ENCODE measurements at regions not wholly inside any gene's neighbourhood (a gene's known extent, or its start where the extent isn't known, plus 50 kb on each side); places are given as distances from the start of the nearest gene placed in this dataset.

DNA sequence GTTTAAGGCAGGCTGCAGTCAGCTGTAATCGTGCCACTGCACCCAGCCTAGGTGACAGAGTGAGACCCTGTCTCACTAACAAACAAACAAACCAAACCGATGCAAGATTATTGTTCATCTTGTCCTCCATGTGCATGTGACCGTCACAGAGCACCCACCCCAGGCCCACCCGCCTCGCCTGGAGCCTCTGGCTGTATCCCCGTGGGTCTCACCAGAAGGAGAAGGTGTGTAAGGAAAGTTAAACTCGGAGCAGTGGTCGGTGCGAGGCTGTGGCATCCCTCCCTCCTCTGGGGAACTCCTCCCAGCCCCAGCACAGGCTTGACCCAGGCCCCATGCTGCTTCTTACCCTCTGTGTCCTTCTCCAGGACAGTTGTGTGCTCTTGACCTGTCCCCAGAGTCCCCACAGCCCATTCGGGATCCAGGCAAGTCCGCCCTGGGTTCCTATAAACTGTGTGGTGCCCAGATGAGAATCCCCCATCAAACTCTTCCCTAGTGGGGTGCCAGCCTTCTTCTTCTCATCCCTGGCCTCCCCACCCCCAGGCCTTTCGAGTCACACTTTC is 318.4 kb downstream of the AJAP1 start:
- H3K27ac ChIP-seq (ENCODE audit: low read length), result no peak overlapping the region
- no peak overlapping the region for H2AFZ ChIP-seq (ENCODE audit: low read depth, low read length)
- H3K9me3 ChIP-seq (ENCODE audit: insufficient read depth, low read length, severe bottlenecking), result no peaks in the 10 kb centered on the region
- H3K79me2 ChIP-seq (ENCODE audit: insufficient read depth, low read length), result no peaks in the 10 kb centered on the region
- H3K9ac ChIP-seq (ENCODE audit: low read depth, low read length), result no peak overlapping the region
- no peaks in the 10 kb centered on the region for H3K36me3 ChIP-seq (ENCODE audit: insufficient read depth, low read length)
- DNase-seq (no peak), ATAC-seq (ENCODE audit: insufficient read depth, low read depth) (no peak)
- no peak overlapping the region for H3K4me3 ChIP-seq (ENCODE audit: low read depth in 1 of 2, low read length in 2 of 2)
- no peaks in the 10 kb centered on the region for H4K20me1 ChIP-seq (ENCODE audit: insufficient read depth, low read length)
- no peaks in the 10 kb centered on the region for H3K27me3 ChIP-seq (ENCODE audit: insufficient read depth, low read length, poor library complexity)
- H3K4me1 ChIP-seq (ENCODE audit: insufficient read depth, low read length), result no peaks in the 10 kb centered on the region
- no peak for TF ChIP-seq EZH2 (IDR thresholded peaks at IDR 0.05; ENCODE audit: borderline replicate concordance, low read depth, low read length, severe bottlenecking)
- no peak overlapping the region for H3K4me2 ChIP-seq (ENCODE audit: insufficient read depth, low read length)

GRCh38 chr1:4971666-4972065 is 317.3 kb downstream of the AJAP1 start:
- Histone ChIP-seq H3K79me2 (ENCODE audit: insufficient read depth, low read length) (no peaks in the 10 kb centered on the region), H3K9ac (ENCODE audit: low read depth, low read length) (no peak overlapping the region), H3K27ac (ENCODE audit: low read length) (no peak overlapping the region), H4K20me1 (ENCODE audit: insufficient read depth, low read length) (no peaks in the 10 kb centered on the region), H3K4me2 (ENCODE audit: insufficient read depth, low read length) (no peak overlapping the region), H3K4me3 (ENCODE audit: low read depth in 1 of 2, low read length in 2 of 2) (no peak overlapping the region), H2AFZ (ENCODE audit: low read depth, low read length) (no peak overlapping the region), H3K4me1 (ENCODE audit: insufficient read depth, low read length) (no peaks in the 10 kb centered on the region), H3K36me3 (ENCODE audit: insufficient read depth, low read length) (no peaks in the 10 kb centered on the region), H3K9me3 (ENCODE audit: insufficient read depth, low read length, severe bottlenecking) (no peaks in the 10 kb centered on the region), H3K27me3 (ENCODE audit: insufficient read depth, low read length, poor library complexity) (no peaks in the 10 kb centered on the region)
- ATAC-seq (ENCODE audit: insufficient read depth, low read depth) (no peak), DNase-seq (no peak)
- TF ChIP-seq EZH2 (IDR thresholded peaks at IDR 0.05; ENCODE audit: borderline replicate concordance, low read depth, low read length, severe bottlenecking) (no peak), CTCF (IDR thresholded peaks at IDR 0.05; ENCODE audit: borderline replicate concordance, extremely low read depth, low read length, poor library complexity, severe bottlenecking) (no peak)

- H3K9ac ChIP-seq (ENCODE audit: low read depth, low read length), result no peak overlapping the region
- TF ChIP-seq EZH2 (IDR thresholded peaks at IDR 0.05; ENCODE audit: borderline replicate concordance, low read depth, low read length, severe bottlenecking) (no peak), CTCF (IDR thresholded peaks at IDR 0.05; ENCODE audit: borderline replicate concordance, extremely low read depth, low read length, poor library complexity, severe bottlenecking) (no peak)
- ATAC-seq (ENCODE audit: insufficient read depth, low read depth), result no peak
- no peak for DNase-seq
- H3K4me3 ChIP-seq (ENCODE audit: low read depth in 1 of 2, low read length in 2 of 2), result no peak overlapping the region
- H3K79me2 ChIP-seq (ENCODE audit: insufficient read depth, low read length), result no peaks in the 10 kb centered on the region
- no peak overlapping the region for H3K27ac ChIP-seq (ENCODE audit: low read length)
- no peak overlapping the region for H2AFZ ChIP-seq (ENCODE audit: low read depth, low read length)
- H3K36me3 ChIP-seq (ENCODE audit: insufficient read depth, low read length), result no peaks in the 10 kb centered on the region
- no peaks in the 10 kb centered on the region for H3K9me3 ChIP-seq (ENCODE audit: insufficient read depth, low read length, severe bottlenecking)
- H4K20me1 ChIP-seq (ENCODE audit: insufficient read depth, low read length), result no peaks in the 10 kb centered on the region
- no peaks in the 10 kb centered on the region for H3K27me3 ChIP-seq (ENCODE audit: insufficient read depth, low read length, poor library complexity)
- no peak overlapping the region for H3K4me2 ChIP-seq (ENCODE audit: insufficient read depth, low read length)
- no peaks in the 10 kb centered on the region for H3K4me1 ChIP-seq (ENCODE audit: insufficient read depth, low read length)
Measured at GRCh38 chr1:4970532-4970931, 316.1 kb downstream of the AJAP1 start.

DNA sequence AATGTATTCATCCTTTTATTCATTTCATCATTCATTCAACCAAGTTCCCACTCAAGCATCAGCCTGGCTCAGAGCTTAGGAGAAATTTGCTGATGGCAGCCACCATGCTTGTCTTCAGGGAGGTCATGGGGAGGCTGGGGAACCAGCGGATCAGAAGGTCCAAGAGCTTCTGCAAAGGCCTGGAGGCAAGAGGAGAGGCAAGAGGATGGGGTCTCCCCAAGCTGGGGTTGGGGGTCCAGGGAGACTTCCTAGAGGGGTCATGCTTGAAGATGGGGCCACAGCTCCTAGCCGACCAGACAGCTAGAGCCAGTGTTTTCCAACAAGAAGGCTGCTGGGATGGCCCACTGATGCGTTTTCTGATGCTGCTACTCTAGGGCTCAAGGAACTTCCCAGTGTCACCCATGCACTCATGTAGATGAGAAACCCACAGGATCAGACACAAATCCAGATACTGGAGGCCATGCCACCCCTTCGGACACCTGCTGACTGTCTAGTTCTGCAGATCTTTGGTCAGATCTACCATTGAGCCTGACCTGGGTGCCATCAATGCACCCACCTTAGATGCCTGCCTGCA is 315.2 kb downstream of the AJAP1 start:
- Histone ChIP-seq H4K20me1 (ENCODE audit: insufficient read depth, low read length) (no peaks in the 10 kb centered on the region), H3K9ac (ENCODE audit: low read depth, low read length) (no peak overlapping the region), H3K4me1 (ENCODE audit: insufficient read depth, low read length) (no peaks in the 10 kb centered on the region), H3K36me3 (ENCODE audit: insufficient read depth, low read length) (no peaks in the 10 kb centered on the region), H2AFZ (ENCODE audit: low read depth, low read length) (no peak overlapping the region), H3K9me3 (ENCODE audit: insufficient read depth, low read length, severe bottlenecking) (no peaks in the 10 kb centered on the region), H3K27ac (ENCODE audit: low read length) (no peak overlapping the region), H3K79me2 (ENCODE audit: insufficient read depth, low read length) (no peaks in the 10 kb centered on the region), H3K27me3 (ENCODE audit: insufficient read depth, low read length, poor library complexity) (no peaks in the 10 kb centered on the region), H3K4me2 (ENCODE audit: insufficient read depth, low read length) (no peak overlapping the region), H3K4me3 (ENCODE audit: low read depth in 1 of 2, low read length in 2 of 2) (no peak overlapping the region)
- TF ChIP-seq EZH2 (IDR thresholded peaks at IDR 0.05; ENCODE audit: borderline replicate concordance, low read depth, low read length, severe bottlenecking) (no peak), CTCF (IDR thresholded peaks at IDR 0.05; ENCODE audit: borderline replicate concordance, extremely low read depth, low read length, poor library complexity, severe bottlenecking) (no peak)
- no peak for DNase-seq
- no peak for ATAC-seq (ENCODE audit: insufficient read depth, low read depth)
